ENCODE measurements at regions not wholly inside any gene's neighbourhood (a gene's known extent, or its start where the extent isn't known, plus 50 kb on each side); places are given as distances from the start of the nearest gene placed in this dataset.
A peak's percentile ranks its signal among the peaks of the same experiment; 100 is the strongest.

DNA sequence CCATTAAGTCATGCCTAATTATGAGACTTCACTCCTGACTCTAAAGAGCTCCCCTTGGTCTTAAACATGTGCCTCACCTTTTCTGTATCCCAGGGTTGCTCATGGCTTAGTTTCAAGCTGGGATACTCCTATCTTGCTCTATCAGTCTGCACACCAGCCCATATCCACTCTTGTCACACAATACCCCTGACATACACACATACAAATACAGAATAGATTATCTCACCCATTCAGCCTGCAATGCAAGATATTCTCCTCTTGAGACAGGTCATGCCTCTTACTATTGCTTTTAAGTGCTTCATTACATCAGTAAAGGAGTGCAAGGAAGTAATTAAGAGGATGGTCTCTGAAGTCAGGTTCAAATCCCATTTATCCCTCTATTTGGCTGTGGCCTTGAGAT lies 587.3 kb downstream of the IGSF11 start:
- intact Hi-C loops (cut with DNase I): no loop called here

DNA sequence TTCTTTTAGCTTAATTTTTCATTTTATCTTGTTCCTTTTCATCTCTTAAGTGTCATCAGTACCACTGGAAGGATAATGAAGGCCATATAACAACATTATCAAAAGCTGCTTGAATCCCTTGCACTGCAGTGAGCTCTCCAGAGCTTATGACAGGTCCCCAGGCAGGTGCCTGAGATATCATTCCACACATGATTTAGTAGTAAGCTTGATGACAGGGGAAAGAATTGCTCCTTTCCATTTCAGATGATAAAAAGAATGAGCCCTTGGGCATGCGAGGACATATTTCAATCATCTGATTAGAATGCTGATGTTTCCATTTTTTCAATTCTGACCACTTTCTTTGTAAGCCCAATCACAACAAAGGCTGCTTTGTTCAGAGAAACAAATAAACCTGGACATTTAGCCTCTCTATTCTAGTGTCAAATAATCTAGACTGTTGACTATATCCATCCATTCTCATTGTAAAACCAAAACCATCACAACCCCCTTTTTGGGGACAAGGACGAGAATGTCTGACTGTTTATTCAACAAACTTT lies 567.8 kb downstream of the IGSF11 start:
- no peaks in the 10 kb centered on the region for H3K36me3 ChIP-seq
- no peak overlapping the region for H3K4me3 ChIP-seq
- ATAC-seq (no peak), DNase-seq (no peak)
- no peak overlapping the region for H3K27ac ChIP-seq
- intact Hi-C loops (cut with DNase I): no loop called here
- H3K4me1 ChIP-seq: no peaks in the 10 kb centered on the region
- TF ChIP-seq, protein P1, sequence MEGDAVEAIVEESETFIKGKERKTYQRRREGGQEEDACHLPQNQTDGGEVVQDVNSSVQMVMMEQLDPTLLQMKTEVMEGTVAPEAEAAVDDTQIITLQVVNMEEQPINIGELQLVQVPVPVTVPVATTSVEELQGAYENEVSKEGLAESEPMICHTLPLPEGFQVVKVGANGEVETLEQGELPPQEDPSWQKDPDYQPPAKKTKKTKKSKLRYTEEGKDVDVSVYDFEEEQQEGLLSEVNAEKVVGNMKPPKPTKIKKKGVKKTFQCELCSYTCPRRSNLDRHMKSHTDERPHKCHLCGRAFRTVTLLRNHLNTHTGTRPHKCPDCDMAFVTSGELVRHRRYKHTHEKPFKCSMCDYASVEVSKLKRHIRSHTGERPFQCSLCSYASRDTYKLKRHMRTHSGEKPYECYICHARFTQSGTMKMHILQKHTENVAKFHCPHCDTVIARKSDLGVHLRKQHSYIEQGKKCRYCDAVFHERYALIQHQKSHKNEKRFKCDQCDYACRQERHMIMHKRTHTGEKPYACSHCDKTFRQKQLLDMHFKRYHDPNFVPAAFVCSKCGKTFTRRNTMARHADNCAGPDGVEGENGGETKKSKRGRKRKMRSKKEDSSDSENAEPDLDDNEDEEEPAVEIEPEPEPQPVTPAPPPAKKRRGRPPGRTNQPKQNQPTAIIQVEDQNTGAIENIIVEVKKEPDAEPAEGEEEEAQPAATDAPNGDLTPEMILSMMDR (IDR thresholded peaks at IDR 0.05): no peak
- no peaks in the 10 kb centered on the region for H3K9me3 ChIP-seq
- no peaks in the 10 kb centered on the region for H3K27me3 ChIP-seq

More for the DNA sequence above, 587.3 kb downstream of the IGSF11 start:
- no peak for ATAC-seq
- no peaks in the 10 kb centered on the region for H3K4me1 ChIP-seq
- H3K36me3 ChIP-seq: no peaks in the 10 kb centered on the region
- H3K4me3 ChIP-seq: no peak overlapping the region
- no peak for DNase-seq
- TF ChIP-seq, protein P1 (IDR thresholded peaks at IDR 0.05): no peak
- no peaks in the 10 kb centered on the region for H3K27me3 ChIP-seq
- peaks cover 0 to 20% of the 10 kb centered on the region in 2 donors for H3K9me3 ChIP-seq
- no peak overlapping the region for H3K27ac ChIP-seq

GRCh38 chr3:118468801-118469200 lies 565.8 kb downstream of the IGSF11 start:
- no peaks in the 10 kb centered on the region for H3K36me3 ChIP-seq
- H3K27me3 ChIP-seq: no peaks in the 10 kb centered on the region
- H3K4me1 ChIP-seq: no peaks in the 10 kb centered on the region
- no peak overlapping the region for H3K27ac ChIP-seq
- intact Hi-C loops (cut with DNase I): no loop called here
- H3K9me3 ChIP-seq: no peaks in the 10 kb centered on the region
- ATAC-seq: no peak
- TF ChIP-seq, protein P1 (IDR thresholded peaks at IDR 0.05): no peak
- H3K4me3 ChIP-seq: no peak overlapping the region
- DNase-seq: no peak

DNA sequence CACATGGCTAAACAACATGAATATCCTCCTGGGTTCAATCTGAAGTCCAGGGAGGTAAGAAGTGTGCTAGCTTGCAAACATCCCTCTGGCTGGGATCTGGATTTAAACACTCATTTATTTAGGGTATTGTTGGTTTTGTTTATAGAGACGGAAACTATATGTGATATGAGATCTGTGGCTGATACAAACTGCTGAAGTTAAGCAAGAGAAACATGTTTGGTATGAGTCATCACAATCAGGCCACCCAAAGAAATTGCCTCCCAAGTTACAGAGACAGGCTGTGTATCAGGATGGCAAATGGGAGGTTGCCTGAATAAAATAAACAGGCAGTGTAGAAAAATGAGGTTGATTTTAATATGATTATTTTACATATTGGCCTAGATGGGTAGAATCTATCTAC lies 562.1 kb downstream of the IGSF11 start:
- peaks cover 0 to 2% of the 10 kb centered on the region in 2 donors for H3K9me3 ChIP-seq
- intact Hi-C loops (cut with DNase I): no loop called here
- DNase-seq: peak in 1 of 4 donors; percentile 18
- H3K27ac ChIP-seq: no peak overlapping the region
- no peaks in the 10 kb centered on the region for H3K27me3 ChIP-seq
- ATAC-seq: no peak
- no peaks in the 10 kb centered on the region for H3K36me3 ChIP-seq
- H3K4me3 ChIP-seq: no peak overlapping the region
- no peaks in the 10 kb centered on the region for H3K4me1 ChIP-seq
- TF ChIP-seq, protein P1 (IDR thresholded peaks at IDR 0.05): no peak

DNA sequence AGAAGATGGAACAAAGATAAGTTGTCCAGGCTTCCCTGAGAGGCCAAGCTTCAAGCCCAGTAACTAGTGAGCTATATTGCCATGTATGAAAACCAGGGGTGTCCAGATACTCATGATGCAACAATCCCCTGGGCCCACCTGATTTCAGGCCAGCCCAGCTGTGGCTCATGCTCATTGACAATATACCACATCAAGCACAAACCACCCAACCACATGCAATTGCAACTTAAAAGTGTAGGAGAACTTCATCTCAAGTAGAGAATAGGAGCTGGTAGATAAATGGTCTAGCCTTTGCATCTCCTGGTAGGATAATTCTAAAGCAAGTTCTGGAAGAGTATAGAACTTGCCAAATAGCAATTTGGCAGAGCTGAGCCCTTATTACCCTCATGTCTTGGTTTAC lies 561.3 kb downstream of the IGSF11 start:
- H3K36me3 ChIP-seq: no peaks in the 10 kb centered on the region
- TF ChIP-seq, protein P1 (IDR thresholded peaks at IDR 0.05): no peak
- peaks cover 0 to 2% of the 10 kb centered on the region in 2 donors for H3K9me3 ChIP-seq
- H3K27ac ChIP-seq: no peak overlapping the region
- no peaks in the 10 kb centered on the region for H3K27me3 ChIP-seq
- ATAC-seq (no peak), DNase-seq (no peak)
- no peaks in the 10 kb centered on the region for H3K4me1 ChIP-seq
- H3K4me3 ChIP-seq: no peak overlapping the region
- intact Hi-C loops (cut with DNase I): no loop called here
